ENCODE measurements at regions not wholly inside any gene's neighbourhood (a gene's known extent, or its start where the extent isn't known, plus 50 kb on each side); places are given as distances from the start of the nearest gene placed in this dataset.

DNA sequence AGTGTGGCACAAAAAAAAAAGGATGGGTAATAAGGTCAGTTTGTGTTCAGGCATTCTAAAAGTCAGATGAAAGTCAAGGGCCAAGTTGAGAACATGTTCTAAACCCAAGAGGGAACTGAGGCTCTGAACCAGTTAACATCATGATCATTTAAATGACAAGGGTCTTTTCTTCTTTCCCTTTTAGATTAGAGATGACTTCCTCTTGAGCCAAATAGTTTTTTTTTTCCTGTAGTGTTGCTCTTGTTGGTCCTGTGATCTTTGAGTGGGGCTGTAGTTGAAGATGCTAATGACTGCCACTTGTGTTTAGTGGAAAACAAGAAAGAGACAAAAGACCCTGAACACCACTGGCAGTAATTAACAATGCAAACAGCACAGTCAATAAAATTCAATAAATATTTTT, 482.7 kb upstream of the SYT4 start:
- no peaks in the 10 kb centered on the region for H3K4me1 ChIP-seq
- TF ChIP-seq, protein P1, sequence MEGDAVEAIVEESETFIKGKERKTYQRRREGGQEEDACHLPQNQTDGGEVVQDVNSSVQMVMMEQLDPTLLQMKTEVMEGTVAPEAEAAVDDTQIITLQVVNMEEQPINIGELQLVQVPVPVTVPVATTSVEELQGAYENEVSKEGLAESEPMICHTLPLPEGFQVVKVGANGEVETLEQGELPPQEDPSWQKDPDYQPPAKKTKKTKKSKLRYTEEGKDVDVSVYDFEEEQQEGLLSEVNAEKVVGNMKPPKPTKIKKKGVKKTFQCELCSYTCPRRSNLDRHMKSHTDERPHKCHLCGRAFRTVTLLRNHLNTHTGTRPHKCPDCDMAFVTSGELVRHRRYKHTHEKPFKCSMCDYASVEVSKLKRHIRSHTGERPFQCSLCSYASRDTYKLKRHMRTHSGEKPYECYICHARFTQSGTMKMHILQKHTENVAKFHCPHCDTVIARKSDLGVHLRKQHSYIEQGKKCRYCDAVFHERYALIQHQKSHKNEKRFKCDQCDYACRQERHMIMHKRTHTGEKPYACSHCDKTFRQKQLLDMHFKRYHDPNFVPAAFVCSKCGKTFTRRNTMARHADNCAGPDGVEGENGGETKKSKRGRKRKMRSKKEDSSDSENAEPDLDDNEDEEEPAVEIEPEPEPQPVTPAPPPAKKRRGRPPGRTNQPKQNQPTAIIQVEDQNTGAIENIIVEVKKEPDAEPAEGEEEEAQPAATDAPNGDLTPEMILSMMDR (IDR thresholded peaks at IDR 0.05): no peak
- no peak for TF ChIP-seq POLR2A (IDR thresholded peaks at IDR 0.05)
- intact Hi-C loops (cut with DNase I; ENCODE audit: low total_unique reads): no loop called here
- H3K9me3 ChIP-seq: no peaks in the 10 kb centered on the region
- DNase-seq: no peak
- no peak overlapping the region for H3K4me3 ChIP-seq
- H3K27ac ChIP-seq: no peak overlapping the region
- no peaks in the 10 kb centered on the region for H3K27me3 ChIP-seq
- no peaks in the 10 kb centered on the region for H3K36me3 ChIP-seq (ENCODE audit: low read depth, missing control alignments)

DNA sequence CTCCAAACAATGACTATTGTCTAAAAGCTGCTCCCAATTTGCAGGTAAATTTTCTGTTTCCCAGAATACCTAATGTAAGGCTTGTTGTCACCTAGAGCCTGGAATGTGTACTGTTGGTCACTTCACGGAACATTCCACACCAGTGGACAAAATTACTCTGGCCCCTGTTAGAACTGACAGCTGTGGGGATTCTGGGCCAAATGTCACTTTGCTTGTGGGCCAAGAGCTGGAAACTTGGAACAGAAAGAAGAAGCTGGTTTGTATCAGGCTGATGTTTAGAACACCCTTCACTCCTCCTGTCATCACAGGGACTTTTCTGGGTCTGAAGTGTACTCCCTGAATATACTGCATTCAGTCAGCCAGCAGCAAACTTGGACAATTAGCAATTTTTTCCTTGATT, 495.6 kb upstream of the SYT4 start:
- Histone ChIP-seq H3K27ac (no peak overlapping the region), H3K4me1 (no peaks in the 10 kb centered on the region), H3K4me3 (no peak overlapping the region), H3K27me3 (no peaks in the 10 kb centered on the region), H3K9me3 (no peaks in the 10 kb centered on the region), H3K36me3 (ENCODE audit: low read depth, missing control alignments) (no peaks in the 10 kb centered on the region)
- no peak for TF ChIP-seq POLR2A (IDR thresholded peaks at IDR 0.05)
- TF ChIP-seq, protein P1 (IDR thresholded peaks at IDR 0.05): no peak
- DNase-seq: no peak
- intact Hi-C loops (cut with DNase I; ENCODE audit: low total_unique reads): no loop called here
- WGBS, 2 donors: 58 to 63% methylated on average over 1 of the region's 1 CpG

GRCh38 chr18:43774497-43774896, 497.2 kb upstream of the SYT4 start:
- H3K4me1 ChIP-seq: no peaks in the 10 kb centered on the region
- intact Hi-C loops (cut with DNase I; ENCODE audit: low total_unique reads): no loop called here
- no peaks in the 10 kb centered on the region for H3K27me3 ChIP-seq
- H3K36me3 ChIP-seq (ENCODE audit: low read depth, missing control alignments): no peaks in the 10 kb centered on the region
- no peak for DNase-seq
- H3K4me3 ChIP-seq: no peak overlapping the region
- no peaks in the 10 kb centered on the region for H3K9me3 ChIP-seq
- WGBS, 2 donors: 91 to 93% methylated on average over 5 of the region's 5 CpGs
- no peak overlapping the region for H3K27ac ChIP-seq
- TF ChIP-seq, protein P1 (IDR thresholded peaks at IDR 0.05): no peak
- TF ChIP-seq POLR2A (IDR thresholded peaks at IDR 0.05): no peak

GRCh38 chr18:43775591-43775990, 498.3 kb upstream of the SYT4 start:
- TF ChIP-seq POLR2A (IDR thresholded peaks at IDR 0.05): no peak
- TF ChIP-seq, protein P1 (IDR thresholded peaks at IDR 0.05): no peak
- Histone ChIP-seq H3K27ac (peak overlapping the region in 1 of 2 donors; percentile 69), H3K4me3 (no peak overlapping the region), H3K9me3 (no peaks in the 10 kb centered on the region), H3K4me1 (no peaks in the 10 kb centered on the region), H3K27me3 (no peaks in the 10 kb centered on the region), H3K36me3 (ENCODE audit: low read depth, missing control alignments) (no peaks in the 10 kb centered on the region)
- WGBS, 2 donors: 58 to 63% methylated on average over 2 of the region's 2 CpGs
- no peak for DNase-seq
- intact Hi-C loops (cut with DNase I; ENCODE audit: low total_unique reads): no loop called here

- no peak for DNase-seq
- Histone ChIP-seq H3K9me3 (no peaks in the 10 kb centered on the region), H3K27ac (peak overlapping the region in 1 of 2 donors; percentile 69), H3K27me3 (no peaks in the 10 kb centered on the region), H3K4me3 (no peak overlapping the region), H3K4me1 (no peaks in the 10 kb centered on the region), H3K36me3 (ENCODE audit: low read depth, missing control alignments) (no peaks in the 10 kb centered on the region)
- intact Hi-C loops (cut with DNase I; ENCODE audit: low total_unique reads): no loop called here
- WGBS, 2 donors: 83 to 86% methylated on average over 2 of the region's 2 CpGs
- TF ChIP-seq, protein P1 (IDR thresholded peaks at IDR 0.05): no peak
- TF ChIP-seq POLR2A (IDR thresholded peaks at IDR 0.05): no peak
Measured at GRCh38 chr18:43776997-43777396, 499.7 kb upstream of the SYT4 start.
